H9 (cell line): ENCODE measurements at regions not wholly inside any gene's neighbourhood (a gene's known extent, or its start where the extent isn't known, plus 50 kb on each side); places are given as distances from the start of the nearest gene placed in this dataset.

Experiments used
- DNase-seq: peaks from one replicate; pipeline ENCODE4 v3.0.0-alpha.2; 2017
- H2AFZ ChIP-seq: one replicate; pipeline ENCODE4 v1.6.1; 2013; ENCODE audit warnings: mild to moderate bottlenecking, low read length, control low read depth, moderate library complexity
- H2AK5ac ChIP-seq: 2 replicates; pipeline ENCODE4 v1.6.1; 2013; ENCODE audit warnings: low read length, control low read depth, mixed read lengths; ENCODE audit not compliant: insufficient read length
- H2BK120ac ChIP-seq: one replicate; pipeline ENCODE4 v1.6.1; 2013; ENCODE audit warnings: low read depth, mild to moderate bottlenecking, low read length, control low read depth, inconsistent platforms; ENCODE audit not compliant: poor library complexity, severe bottlenecking
- H2BK12ac ChIP-seq: 2 replicates; pipeline ENCODE4 v1.6.1; 2013; ENCODE audit warnings: low read length, control low read depth, mixed read lengths, low read depth; ENCODE audit not compliant: insufficient read length
- H2BK15ac ChIP-seq: 2 replicates; pipeline ENCODE4 v1.6.1; 2013; ENCODE audit warnings: low read depth, low read length, control low read depth
- H2BK20ac ChIP-seq: one replicate; pipeline ENCODE4 v1.6.1; 2013; ENCODE audit warnings: low read depth, mild to moderate bottlenecking, low read length, control low read depth, inconsistent platforms; ENCODE audit not compliant: poor library complexity, severe bottlenecking
- H2BK5ac ChIP-seq: 2 replicates; pipeline ENCODE4 v1.6.1; 2013; ENCODE audit warnings: low read length, control low read depth, mixed read lengths; ENCODE audit not compliant: insufficient read length
- H3K14ac ChIP-seq: 2 replicates; pipeline ENCODE4 v1.6.1; 2013; ENCODE audit warnings: low read length, control low read depth; ENCODE audit not compliant: insufficient read depth
- H3K18ac ChIP-seq: 2 replicates; pipeline ENCODE4 v1.6.1; 2013; ENCODE audit warnings: low read depth, mild to moderate bottlenecking, mixed read lengths, low read length, control low read depth; ENCODE audit not compliant: insufficient read length
- H3K23ac ChIP-seq: 2 replicates; pipeline ENCODE4 v1.6.1; 2013; ENCODE audit warnings: low read length, control low read depth, mixed read lengths, low read depth; ENCODE audit not compliant: insufficient read length
- H3K23me2 ChIP-seq: 2 replicates; pipeline ENCODE4 v1.6.1; 2013; ENCODE audit warnings: low read depth, mild to moderate bottlenecking, mixed read lengths, low read length, control low read depth; ENCODE audit not compliant: insufficient read length, poor library complexity, severe bottlenecking
- H3K27ac ChIP-seq: 2 replicates; pipeline ENCODE4 v1.5.1; 2013; ENCODE audit warnings: low read length, control low read depth, mixed read lengths, low read depth; ENCODE audit not compliant: insufficient read length
- H3K27me3 ChIP-seq: 2 replicates; pipeline ENCODE4 v1.6.1; 2013; ENCODE audit warnings: low read length, control low read depth, inconsistent platforms; ENCODE audit not compliant: insufficient read depth
- H3K4ac ChIP-seq: 2 replicates; pipeline ENCODE4 v1.6.1; 2013; ENCODE audit warnings: low read depth, mild to moderate bottlenecking, control low read depth, inconsistent platforms, low read length, moderate library complexity
- H3K4me1 ChIP-seq: 2 replicates; pipeline ENCODE4 v1.6.1; 2013; ENCODE audit warnings: low read length, control low read depth, inconsistent platforms; ENCODE audit not compliant: insufficient read depth
- H3K4me2 ChIP-seq: 2 replicates; pipeline ENCODE4 v1.6.1; 2013; ENCODE audit warnings: low read length, control low read depth, mixed read lengths; ENCODE audit not compliant: insufficient read length, insufficient read depth
- H3K56ac ChIP-seq: 2 replicates; pipeline ENCODE4 v1.6.1; 2013; ENCODE audit warnings: low read depth, mild to moderate bottlenecking, mixed read lengths, low read length, control low read depth; ENCODE audit not compliant: insufficient read length
- H3K79me1 ChIP-seq: 2 replicates; pipeline ENCODE4 v1.6.1; 2013; ENCODE audit warnings: low read depth, mild to moderate bottlenecking, moderate library complexity, low read length, control low read depth, inconsistent platforms; ENCODE audit not compliant: insufficient read depth, poor library complexity, severe bottlenecking
- H3K79me2 ChIP-seq: 2 replicates; pipeline ENCODE4 v1.6.1; 2013; ENCODE audit warnings: low read length, control low read depth, inconsistent platforms; ENCODE audit not compliant: insufficient read depth
- H3K9ac ChIP-seq: 2 replicates; pipeline ENCODE4 v1.6.1; 2013; ENCODE audit warnings: low read length, control low read depth, mixed read lengths; ENCODE audit not compliant: insufficient read length; ENCODE audit errors: extremely low read depth
- H3K9me3 ChIP-seq: one replicate; pipeline ENCODE4 v1.6.1; 2013; ENCODE audit warnings: low read depth, low read length, inconsistent platforms; ENCODE audit not compliant: control insufficient read depth
- H3T11ph ChIP-seq: one replicate; pipeline ENCODE4 v1.6.1; 2013; ENCODE audit warnings: mild to moderate bottlenecking, low read length, control low read depth, inconsistent platforms
- H4K20me1 ChIP-seq: one replicate; pipeline ENCODE4 v1.6.1; 2013; ENCODE audit not compliant: control insufficient read depth, insufficient read length, insufficient read depth
- H4K5ac ChIP-seq: 2 replicates; pipeline ENCODE4 v1.6.1; 2013; ENCODE audit warnings: low read depth, mild to moderate bottlenecking, mixed read lengths, low read length, control low read depth; ENCODE audit not compliant: insufficient read length
- H4K8ac ChIP-seq: replicated peaks from 2 replicates; pipeline ENCODE4 v1.6.1; 2013; ENCODE audit warnings: low read length, control low read depth, mixed read lengths, low read depth; ENCODE audit not compliant: insufficient read length
- H4K91ac ChIP-seq: 2 replicates; pipeline ENCODE4 v1.6.1; 2013; ENCODE audit warnings: low read depth, mild to moderate bottlenecking, moderate library complexity, mixed read lengths, low read length, control low read depth; ENCODE audit not compliant: insufficient read length
- H3K27ac Mint-ChIP-seq, 3 experiments: 2 replicates in 2 of 3; 3 replicates in 1 of 3; pipeline ENCODE4 v1.8.0; 2020 to 2021; ENCODE audit warnings: mixed read lengths in 3 of 3, mild to moderate bottlenecking in 1 of 3, moderate library complexity in 1 of 3
- H3K27me3 Mint-ChIP-seq: 2 replicates; pipeline ENCODE4 v1.8.0; 2021; ENCODE audit warnings: low read depth, mild to moderate bottlenecking, moderate library complexity, mixed read lengths
- H3K36me3 Mint-ChIP-seq, 3 experiments: 2 replicates in 2 of 3; 3 replicates in 1 of 3; pipeline ENCODE4 v1.8.0; 2020 to 2021; ENCODE audit warnings: low read depth in 3 of 3, mixed read lengths in 3 of 3; ENCODE audit not compliant: insufficient read depth in 1 of 3
- H3K4me1 Mint-ChIP-seq, 2 experiments: 2 replicates each; pipeline ENCODE4 v1.8.0; 2020; ENCODE audit warnings: mixed read lengths in 2 of 2
- H3K4me3 Mint-ChIP-seq, 2 experiments: 2 replicates in 1 of 2; 3 replicates in 1 of 2; pipeline ENCODE4 v1.8.0; 2020 to 2021; ENCODE audit warnings: mild to moderate bottlenecking in 2 of 2, mixed read lengths in 2 of 2, moderate library complexity in 1 of 2
- H3K9me3 Mint-ChIP-seq, 2 experiments: 2 replicates in 1 of 2; 3 replicates in 1 of 2; pipeline ENCODE4 v1.8.0; 2020; ENCODE audit warnings: mild to moderate bottlenecking in 2 of 2, mixed read lengths in 2 of 2, moderate library complexity in 1 of 2
- CTCF ChIP-seq: fragments of 200-600 bp; sonication (generic); conservative IDR thresholded peaks from 3 replicates; pipeline ENCODE4 v1.8.0; 2021; ENCODE audit warnings: antibody characterized with exemption, mild to moderate bottlenecking
- WGBS: extraction: QIAGEN DNeasy Blood & Tissue Kit; methylation state at CpG from one replicate; pipeline ENCODE4 v1.1.7; 2013; ENCODE audit warnings: missing lambda C conversion rate, low lambda C conversion rate, mixed read lengths; ENCODE audit not compliant: insufficient read length; ENCODE audit errors: extremely low coverage; 5-methylcytosine and 5-hydroxymethylcytosine counted together

- Histone ChIP-seq H3K14ac (no peak overlapping the region), H3T11ph (no peak overlapping the region), H3K79me2 (no peaks in the 10 kb centered on the region), H3K18ac (no peak overlapping the region), H3K27ac (no peak overlapping the region), H3K4me2 (no peak overlapping the region), H4K20me1 (no peaks in the 10 kb centered on the region), H2BK20ac (no peak overlapping the region), H3K79me1 (no peaks in the 10 kb centered on the region), H4K8ac (no peak overlapping the region), H3K23me2 (no peaks in the 10 kb centered on the region), H2BK5ac (no peak overlapping the region), H3K9ac (no peak overlapping the region), H3K4me1 (no peaks in the 10 kb centered on the region; the same call in 1 of the 2 replicates), H3K23ac (no peak overlapping the region), H4K5ac (no peak overlapping the region), H2BK15ac (no peak overlapping the region), H2BK120ac (no peak overlapping the region), H3K9me3 (no peaks in the 10 kb centered on the region), H2AK5ac (no peak overlapping the region), H2AFZ (no peak overlapping the region), H3K4ac (no peak overlapping the region), H3K56ac (no peak overlapping the region), H3K27me3 (no peaks in the 10 kb centered on the region), H2BK12ac (no peak overlapping the region), H4K91ac (no peak overlapping the region)
- no peak overlapping the region for H3K27ac Mint-ChIP-seq
- WGBS: no CpG with 5 or more reads among the region's 4 CpGs
- H3K36me3 Mint-ChIP-seq: peaks cover 0 to 4% (median 3%) of the 10 kb centered on the region in 3 experiments; a peak in 2 of 7 replicates
- peaks cover 7% of the 10 kb centered on the region for H3K27me3 Mint-ChIP-seq
- no peak for DNase-seq
- H3K4me3 Mint-ChIP-seq: no peak overlapping the region
- no peak for TF ChIP-seq CTCF
- peaks cover 6 to 13% of the 10 kb centered on the region in 2 experiments; a peak in 4 of 5 replicates for H3K9me3 Mint-ChIP-seq
- peaks cover 14 to 21% of the 10 kb centered on the region in 2 experiments for H3K4me1 Mint-ChIP-seq
Measured at GRCh38 chr18:46310258-46310657, 206.1 kb downstream of the HAUS1 start.
